Choroid plexus epithelial cell (primary cell): ENCODE measurements at regions not wholly inside any gene's neighbourhood (a gene's known extent, or its start where the extent isn't known, plus 50 kb on each side); places are given as distances from the start of the nearest gene placed in this dataset.

ENCODE experiments used
- DNase-seq: peaks from one replicate; pipeline ENCODE4 v3.0.0-alpha.2; 2010; ENCODE audit warnings: low read depth
- H3K4me3 ChIP-seq: 2 replicates; pipeline ENCODE4 v1.5.1; 2011; ENCODE audit warnings: low read depth, mild to moderate bottlenecking, control low read depth, low read length, moderate library complexity
- TF ChIP-seq, protein P1 (sequence below): conservative IDR thresholded peaks from 2 replicates; pipeline ENCODE4 v1.5.1; 2011; ENCODE audit warnings: low read depth, mild to moderate bottlenecking, control low read depth, inconsistent platforms, low read length, moderate library complexity

DNA sequence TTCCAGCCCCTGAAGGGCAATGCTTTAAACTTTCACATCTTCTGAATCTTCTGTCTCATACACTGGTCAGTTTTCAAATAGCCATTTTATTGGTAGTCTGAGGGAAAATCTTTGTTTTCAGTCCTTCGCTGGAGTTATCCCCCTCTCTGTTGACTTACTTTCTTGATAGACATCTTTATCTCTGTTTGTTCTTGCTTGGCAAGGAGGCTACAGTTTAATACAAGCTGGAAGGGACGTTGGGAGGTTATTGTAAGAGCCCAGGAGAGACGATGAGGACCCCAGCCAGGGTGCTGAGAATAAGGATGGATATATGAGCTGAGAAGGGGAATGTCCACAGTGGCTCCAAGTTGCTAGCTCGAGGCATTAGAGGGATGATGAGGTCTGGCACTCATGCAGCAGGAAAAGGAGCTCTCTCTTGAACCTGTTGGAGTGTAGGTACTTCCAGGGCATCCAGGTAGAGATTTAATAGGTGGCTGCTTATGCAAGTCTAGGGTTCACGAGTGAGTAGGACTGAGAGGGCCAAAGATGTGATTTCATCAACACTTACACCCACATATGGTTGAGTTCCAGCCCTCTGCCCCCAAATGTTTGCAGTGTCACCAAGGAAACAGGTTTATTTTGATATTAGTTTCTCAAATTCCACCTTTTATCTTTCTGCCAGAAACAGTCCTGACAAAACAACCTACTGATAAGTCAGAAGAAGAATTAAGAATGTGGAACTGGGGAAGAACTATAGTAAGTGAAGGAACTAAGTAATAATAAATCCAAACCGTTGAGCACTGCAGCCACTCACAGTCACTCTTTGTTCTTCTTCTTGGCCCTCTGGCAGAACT lies 237.3 kb upstream of the PROX1 start:
- no peak overlapping the region for H3K4me3 ChIP-seq
- TF ChIP-seq, protein P1, sequence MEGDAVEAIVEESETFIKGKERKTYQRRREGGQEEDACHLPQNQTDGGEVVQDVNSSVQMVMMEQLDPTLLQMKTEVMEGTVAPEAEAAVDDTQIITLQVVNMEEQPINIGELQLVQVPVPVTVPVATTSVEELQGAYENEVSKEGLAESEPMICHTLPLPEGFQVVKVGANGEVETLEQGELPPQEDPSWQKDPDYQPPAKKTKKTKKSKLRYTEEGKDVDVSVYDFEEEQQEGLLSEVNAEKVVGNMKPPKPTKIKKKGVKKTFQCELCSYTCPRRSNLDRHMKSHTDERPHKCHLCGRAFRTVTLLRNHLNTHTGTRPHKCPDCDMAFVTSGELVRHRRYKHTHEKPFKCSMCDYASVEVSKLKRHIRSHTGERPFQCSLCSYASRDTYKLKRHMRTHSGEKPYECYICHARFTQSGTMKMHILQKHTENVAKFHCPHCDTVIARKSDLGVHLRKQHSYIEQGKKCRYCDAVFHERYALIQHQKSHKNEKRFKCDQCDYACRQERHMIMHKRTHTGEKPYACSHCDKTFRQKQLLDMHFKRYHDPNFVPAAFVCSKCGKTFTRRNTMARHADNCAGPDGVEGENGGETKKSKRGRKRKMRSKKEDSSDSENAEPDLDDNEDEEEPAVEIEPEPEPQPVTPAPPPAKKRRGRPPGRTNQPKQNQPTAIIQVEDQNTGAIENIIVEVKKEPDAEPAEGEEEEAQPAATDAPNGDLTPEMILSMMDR = no peak
- no peak for DNase-seq

DNA sequence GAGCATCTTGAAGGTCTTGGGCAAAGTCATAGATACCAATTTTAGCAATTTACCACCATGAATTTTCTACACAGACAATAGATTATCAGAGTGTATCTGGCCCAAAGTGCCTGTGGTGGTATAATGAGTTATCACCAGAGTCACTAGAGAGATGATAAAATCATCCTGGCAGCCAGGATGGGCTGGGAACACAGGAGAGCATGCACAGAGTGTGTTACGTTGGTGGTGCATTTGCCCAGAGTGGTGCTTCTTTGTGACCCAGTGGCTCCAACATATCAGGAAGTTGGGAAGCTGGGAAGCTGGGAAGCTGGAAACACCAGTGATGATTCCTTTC lies 236.7 kb upstream of the PROX1 start:
- no peak overlapping the region for H3K4me3 ChIP-seq
- TF ChIP-seq, protein P1 = no peak
- no peak for DNase-seq

DNA sequence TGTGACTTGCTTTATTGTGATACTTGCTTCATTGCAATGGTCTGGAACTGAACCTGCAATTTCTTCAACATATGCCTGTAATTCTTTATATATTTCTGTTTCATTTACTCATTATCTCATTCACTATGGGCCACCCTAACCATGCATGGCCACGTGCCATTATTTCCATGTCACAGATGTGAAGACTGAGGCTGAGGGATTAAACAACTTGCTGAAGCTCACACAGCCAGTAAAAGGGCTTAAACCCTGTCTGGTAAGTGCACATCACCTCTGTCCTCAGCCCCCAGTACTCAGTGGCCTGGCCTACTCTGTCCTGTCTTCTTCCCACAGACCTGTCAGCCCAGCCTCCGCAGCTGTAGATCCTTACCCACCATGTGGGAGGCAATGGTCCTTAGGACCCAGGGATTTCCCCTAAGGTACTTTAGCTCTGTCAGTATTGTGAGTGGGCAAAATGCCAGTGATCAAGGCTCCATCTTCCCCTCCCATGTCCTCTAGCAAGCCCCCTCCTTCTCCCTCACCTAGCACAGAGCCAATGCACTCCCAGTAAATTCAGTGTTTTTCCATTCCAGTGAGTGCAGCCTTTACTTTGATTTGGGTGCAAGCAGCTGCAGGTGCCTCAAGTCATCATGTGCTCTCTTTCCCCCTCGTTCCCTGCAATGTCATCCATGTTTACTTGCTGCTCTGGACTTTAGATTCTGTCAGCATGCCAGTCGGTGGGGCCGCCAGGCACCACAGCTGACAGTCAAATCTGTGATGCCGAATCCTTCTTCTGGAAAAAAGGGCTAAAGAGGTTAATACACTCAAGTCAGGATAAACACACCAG lies 228.2 kb upstream of the PROX1 start:
- H3K4me3 ChIP-seq = no peak overlapping the region
- DNase-seq = no peak
- TF ChIP-seq, protein P1 = no peak

DNA sequence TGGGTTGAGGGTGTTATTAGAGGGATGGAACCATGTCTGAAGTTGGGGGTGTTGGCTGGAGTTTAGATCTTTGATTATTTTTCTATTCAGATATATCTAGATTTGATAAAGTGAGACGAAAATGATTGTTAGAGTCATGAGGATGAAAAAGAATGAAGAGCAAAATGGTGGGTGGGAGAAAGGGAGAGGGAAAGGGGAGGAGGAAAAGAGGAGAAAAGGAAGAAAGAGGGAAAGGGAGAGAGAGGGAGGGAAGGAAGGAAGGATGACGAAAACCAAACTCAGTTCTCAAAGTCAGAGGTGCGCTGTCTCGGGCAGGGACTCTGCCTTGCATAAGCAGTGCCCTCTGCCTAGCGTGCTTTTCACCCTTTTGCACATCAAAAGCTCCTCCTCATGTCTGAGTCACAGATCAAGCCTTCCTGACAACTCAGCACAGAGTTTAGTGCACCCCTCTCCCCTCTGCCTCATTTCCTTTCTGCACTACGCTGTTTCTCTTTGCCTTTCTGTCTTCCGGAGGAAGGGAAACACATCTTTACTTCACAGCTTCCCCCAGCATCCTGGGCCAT lies 225.8 kb upstream of the PROX1 start:
- TF ChIP-seq, protein P1 = no peak
- no peak overlapping the region for H3K4me3 ChIP-seq

DNA sequence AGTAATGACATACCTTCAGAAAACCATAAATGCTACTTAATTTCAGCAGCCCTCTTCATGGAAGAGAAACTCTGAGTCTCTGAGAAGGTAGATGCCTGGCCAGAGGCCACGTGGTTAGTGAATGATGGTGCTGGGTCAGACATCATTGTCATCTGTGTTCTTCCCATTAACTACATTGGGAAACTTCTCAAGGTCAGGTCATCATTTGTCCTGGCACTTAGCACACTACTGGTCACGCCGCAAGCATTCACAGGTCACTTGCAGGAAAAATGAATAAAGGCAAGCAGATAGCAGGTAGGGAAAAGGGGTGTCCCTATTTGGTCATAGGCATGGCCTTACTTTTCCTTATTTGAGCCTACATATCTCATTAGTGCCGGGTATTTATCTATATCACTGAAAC lies 220.1 kb upstream of the PROX1 start:
- no peak overlapping the region for H3K4me3 ChIP-seq
- DNase-seq = no peak
- TF ChIP-seq, protein P1 = no peak

More for the DNA sequence above, 225.8 kb upstream of the PROX1 start:
- DNase-seq = no peak

DNA sequence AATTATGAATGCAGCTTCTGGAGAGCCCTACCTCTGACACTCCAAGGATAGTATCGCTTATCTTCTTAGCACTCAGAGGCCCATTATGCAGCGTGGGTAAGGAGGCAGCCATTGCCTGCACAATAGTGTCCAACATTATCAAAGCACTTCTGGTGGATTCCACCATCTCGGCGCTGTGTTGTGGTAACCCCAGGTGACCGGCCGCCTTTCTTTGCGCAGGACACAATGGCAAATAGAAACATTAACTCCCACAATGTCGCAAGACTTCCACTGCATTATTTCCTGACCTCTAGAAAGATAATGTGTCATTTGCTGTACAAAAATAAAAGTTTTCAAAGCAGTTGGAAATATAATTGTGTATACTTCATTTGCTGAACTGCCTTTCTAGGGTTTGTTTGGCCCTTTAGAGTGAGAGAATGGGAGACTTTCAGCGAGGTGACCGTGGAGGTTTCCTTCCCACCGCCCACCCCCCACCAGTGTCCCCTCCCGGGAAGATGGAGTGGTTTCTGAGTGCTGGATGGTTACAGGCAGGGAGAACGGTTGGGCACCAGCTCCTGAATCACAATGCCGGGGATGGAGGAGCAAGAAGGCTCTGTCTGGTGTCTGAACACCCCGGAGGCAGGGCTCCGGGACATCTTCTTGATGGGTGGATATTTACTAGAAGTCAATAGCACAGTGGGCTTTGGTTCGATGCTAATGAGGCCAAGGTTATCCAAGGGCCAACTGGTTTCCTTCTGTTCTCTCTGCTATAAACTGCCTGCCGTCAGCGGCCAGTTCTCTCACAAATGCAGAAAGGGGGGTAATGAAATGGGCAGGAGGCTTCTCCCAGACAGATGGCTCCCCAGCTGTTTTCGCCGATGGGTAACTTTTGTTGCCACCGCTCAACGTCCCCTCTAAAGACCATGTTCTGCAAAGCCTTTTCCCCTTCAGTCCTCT lies 215.4 kb upstream of the PROX1 start:
- TF ChIP-seq, protein P1 = no peak
- H3K4me3 ChIP-seq = no peak overlapping the region
- no peak for DNase-seq
